GM18511 (cell line): ENCODE measurements at regions not wholly inside any gene's neighbourhood (a gene's known extent, or its start where the extent isn't known, plus 50 kb on each side); places are given as distances from the start of the nearest gene placed in this dataset.
"Not testable (repeated sequence)": the region's sequence is repeated elsewhere in the genome, so short reads cannot be mapped to it uniquely, and the experiment has no call there.

ENCODE experiments used
- ATAC-seq: cut with Tn5 transposase; IDR thresholded peaks from one replicate; pipeline ENCODE4 v1.9.1; 2021; ENCODE audit warnings: mild to moderate bottlenecking, moderate library complexity; ENCODE audit not compliant: unreplicated experiment

DNA sequence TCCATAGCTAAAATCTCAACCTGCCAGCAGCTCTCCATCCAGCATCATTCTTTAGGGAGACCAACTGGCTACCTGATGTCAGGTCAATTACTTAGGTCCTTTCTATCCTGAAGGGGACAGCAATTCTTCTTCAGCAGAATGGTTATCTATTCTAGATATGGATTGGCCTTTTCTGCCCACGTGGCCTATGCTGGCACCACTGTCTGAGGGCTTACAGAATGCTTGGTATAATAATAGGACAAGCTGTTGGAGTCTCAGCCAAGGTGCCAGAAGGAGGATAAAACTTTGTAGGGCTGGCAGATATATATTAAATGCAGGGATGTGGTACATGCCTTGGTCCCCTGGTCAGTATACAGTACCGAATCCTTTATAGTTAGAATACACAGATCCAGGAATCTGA lies 89.8 kb upstream of the C1GALT1C1 start:
- ATAC-seq: no peak

- no peak for ATAC-seq
Observed at GRCh38 chrX:120718969-120719368, 89.1 kb upstream of the C1GALT1C1 start.

DNA sequence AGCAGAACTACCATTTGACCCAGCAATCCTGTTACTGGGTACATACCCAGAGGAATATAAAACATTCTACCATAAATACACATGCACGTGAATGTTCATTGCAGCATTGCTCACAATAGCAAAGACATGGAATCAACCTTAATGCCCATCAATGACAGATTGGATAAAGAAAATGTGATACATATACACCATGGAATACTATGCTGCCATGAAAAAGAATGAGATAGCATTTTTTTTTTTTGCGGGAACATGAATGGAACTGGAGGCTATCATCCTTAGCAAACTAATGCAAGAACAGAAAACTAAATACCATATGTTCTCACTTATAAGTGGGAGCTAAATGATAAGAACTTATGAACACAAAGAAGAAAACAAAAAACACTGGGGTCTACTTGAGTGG lies 72.5 kb upstream of the C1GALT1C1 start:
- not testable (repeated sequence) for ATAC-seq

DNA sequence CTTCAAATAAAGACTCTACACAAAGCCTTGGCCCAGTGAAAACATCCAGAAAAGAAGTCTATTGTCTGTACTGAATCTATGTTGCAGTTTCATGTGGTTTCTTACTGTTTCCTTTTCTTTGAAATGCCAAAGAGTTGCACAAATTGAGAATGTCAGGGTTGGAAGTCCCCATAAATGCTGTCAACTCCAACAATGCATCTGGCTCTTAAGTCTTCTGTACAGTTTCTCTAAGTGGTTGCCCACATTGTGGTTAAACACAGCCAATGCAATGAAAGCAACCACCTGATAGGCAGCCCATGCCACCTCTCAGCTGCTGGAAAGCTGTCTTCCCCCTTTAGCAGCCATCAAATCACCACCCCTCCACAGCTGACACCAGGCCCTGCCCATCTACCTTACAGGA lies 67.2 kb upstream of the C1GALT1C1 start:
- peak; percentile 84 for ATAC-seq

DNA sequence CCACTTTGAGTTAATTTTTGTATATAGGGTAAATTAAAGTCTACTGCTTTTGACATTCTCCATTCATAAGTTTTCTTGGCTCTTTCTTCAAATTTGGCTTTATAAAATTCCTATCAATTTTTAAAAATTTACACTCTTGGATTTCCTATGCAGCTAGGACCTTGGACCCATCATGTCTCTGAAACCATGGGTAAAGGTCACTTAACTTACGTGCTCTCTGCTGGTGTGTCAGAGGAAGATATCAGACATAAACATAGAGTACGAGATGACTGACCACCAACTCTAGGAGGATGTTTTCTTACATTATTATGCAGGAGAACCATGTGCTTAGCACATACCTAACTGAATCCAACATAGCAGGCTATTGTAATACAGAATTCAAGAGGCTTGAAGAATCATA lies 62.5 kb upstream of the C1GALT1C1 start:
- ATAC-seq: no peak

DNA sequence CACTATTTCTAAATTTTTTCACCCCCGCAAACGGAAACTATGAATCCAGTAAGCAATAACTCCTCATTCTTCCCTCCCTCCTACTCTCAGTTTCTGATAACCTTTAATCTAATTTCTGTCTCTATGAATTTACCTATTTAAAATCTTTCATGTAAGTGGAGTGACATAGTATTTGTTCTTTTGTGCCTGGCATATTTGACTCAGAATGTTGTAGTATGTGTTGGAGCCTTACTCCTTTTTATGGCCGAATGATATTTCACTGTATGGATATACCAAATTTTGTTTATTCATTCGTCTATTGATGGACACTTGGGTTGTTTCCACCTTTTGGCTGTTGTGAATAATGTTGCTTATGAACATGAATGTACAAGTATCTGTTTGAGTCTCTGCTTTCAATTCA lies 61.1 kb upstream of the C1GALT1C1 start:
- ATAC-seq: no peak

DNA sequence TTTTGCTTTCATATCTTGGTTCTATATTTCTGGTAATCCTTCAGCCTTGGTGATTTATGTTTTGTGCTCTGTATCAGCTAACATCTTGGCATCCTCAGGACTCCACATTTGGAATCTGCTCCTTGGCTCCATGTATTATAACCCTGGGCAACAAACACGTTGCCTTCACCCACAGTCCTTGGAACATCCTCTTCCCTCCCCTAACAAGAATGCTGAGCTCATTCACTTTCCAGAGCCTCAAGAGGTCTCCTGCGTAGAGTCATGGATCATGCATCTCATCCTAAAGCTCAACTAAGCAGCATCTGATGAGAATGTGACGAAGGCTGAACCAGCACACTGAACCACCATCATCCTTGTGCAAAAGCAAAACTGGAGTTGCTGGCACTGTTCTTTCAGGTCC lies 60.5 kb upstream of the C1GALT1C1 start:
- no peak for ATAC-seq

DNA sequence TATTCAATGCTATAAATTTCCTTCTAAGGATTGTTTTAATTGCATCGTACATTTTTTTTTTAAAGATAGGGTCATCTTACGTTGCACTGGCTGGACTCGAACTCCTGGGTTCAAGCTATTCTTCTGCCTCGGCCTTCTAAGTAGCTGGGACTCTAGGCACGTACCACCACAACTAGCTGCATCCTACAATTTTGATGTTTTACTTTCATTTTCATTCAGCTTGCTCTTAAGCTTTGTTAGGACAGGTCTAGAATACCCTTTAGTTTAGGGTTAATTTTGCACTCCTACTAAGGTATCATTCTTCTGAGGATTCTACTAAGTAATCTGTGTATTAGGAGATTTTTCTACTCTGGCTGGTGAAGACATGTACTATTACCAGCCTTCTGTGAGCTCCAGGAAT lies 50.2 kb upstream of the C1GALT1C1 start:
- no peak for ATAC-seq
